ENCODE measurements at regions not wholly inside any gene's neighbourhood (a gene's known extent, or its start where the extent isn't known, plus 50 kb on each side); places are given as distances from the start of the nearest gene placed in this dataset.
"Not testable (repeated sequence)": the region's sequence is repeated elsewhere in the genome, so short reads cannot be mapped to it uniquely, and the experiment has no call there.

DNA sequence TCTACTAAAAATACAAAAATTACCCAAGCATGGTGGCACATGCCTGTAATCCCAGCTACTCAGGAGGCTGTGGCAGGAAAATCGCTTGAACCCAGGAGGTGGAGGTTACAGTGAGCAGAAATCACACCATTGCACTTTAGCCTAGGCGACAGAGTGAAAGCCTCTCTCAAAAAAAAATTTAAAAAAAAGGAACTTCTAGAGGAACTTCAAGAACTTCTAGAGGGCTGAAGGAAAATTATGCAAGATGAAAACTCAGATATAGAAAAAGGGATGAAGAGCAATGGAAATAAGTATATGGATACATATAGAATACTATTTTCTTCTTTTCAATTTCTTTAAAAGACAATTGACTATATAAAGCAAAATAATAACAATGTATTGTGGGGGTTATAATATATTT, 51.2 kb upstream of the PRR5 start:
- DNase-seq, result no peak

GRCh38 chr22:44648821-44649565, 53.0 kb upstream of the PRR5 start:
- DNase-seq, result peak; percentile 29

DNA sequence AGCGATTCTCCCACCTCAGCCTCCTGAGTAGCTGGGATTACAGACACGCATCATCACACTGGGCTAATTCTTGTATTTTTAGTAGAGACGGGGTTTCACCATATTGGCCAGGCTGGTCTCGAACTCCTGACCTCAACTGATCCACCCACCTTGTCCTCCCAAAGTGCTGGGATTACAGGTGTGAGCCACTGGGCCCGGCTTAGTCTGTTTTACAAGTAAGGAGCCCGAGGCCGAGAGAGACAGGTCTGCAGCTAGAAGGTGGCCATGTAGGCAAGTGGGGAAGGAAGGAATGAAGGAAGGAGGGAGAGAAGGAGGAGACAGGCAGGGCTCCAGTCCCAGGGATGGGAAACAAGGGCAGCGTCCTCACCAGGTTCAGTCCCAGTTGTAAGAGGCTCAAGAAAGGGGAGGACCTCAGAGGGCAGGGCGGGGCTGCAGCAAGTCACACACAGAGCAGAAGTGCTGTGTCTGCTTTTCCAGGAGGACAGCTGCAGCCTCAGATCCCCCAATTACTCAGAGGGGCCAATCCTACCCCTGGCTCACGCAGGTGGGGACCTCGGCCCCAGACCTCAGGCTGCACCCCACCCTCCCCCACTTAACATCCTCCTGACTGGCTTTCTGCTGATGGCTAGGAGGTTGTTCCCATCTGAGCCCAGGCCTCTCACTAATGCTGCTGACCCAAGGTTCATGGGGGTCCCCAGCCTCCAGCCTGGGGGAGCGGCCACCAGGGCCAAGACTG, 53.8 kb upstream of the PRR5 start:
- no peak for DNase-seq

DNA sequence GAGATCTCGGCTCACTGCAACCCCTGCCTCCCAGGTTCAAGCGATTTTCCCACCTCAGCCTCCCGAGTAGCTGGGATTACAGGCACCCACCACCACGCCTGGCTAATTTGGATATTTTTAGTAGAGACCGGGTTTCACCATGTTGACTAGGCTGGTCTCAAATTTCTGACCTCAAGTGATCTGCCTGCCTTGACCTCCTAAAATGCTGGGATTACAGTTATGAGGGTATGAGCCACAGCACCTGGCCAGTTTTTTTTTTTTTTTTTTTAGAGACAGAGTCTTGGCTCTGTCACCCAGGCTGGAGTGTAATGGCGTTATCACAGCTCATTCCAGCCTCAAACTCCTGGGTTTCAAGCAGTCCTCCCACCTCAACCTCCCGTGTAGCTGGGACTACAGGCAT, 54.9 kb upstream of the PRR5 start:
- DNase-seq, result no peak

- no peak for DNase-seq
These were observed 55.3 kb upstream of the PRR5 start for GRCh38 chr22:44646668-44647067.

DNA sequence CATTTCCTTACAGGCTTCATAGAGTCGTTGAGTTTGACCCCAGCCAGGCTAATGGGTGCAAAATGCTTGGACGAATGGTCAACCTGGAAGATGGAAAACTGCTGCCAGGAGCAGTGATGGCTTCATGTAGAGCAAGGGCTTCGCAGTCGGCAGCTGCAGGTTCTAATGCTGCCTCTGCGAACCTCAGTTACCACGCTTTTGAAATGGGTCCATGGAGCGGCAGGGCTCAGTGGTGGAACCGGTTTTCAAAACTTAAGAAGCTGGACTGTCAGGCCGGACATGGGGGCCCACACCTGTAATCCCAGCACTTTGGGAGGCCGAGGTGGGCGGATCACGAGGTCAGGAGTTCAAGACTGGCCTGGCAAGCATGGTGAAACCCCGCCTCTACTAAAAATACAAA, 55.9 kb upstream of the PRR5 start:
- DNase-seq, result no peak

DNA sequence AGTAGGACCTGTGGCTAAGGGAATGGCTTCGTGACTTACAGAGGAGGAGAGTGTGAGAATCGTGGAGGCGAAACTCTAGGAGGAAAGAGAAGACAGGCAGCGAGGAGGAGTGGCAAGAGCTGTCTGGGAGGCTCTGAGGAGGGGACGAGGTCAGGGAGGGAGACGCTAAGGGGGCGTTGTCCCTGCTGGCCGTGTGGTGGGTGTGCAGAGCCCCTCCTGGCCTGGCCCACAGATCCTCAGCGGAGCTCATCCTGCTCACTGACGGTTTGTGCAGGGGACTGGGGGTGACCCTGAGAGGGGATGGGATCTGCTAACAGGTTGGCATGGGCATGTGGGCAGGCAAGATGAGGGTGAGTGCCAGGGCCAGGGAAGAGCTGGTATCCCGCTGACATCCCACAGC, 56.5 kb upstream of the PRR5 start:
- no peak for DNase-seq

- no peak for DNase-seq
These were observed 56.9 kb upstream of the PRR5 start for GRCh38 chr22:44645083-44645482.

DNA sequence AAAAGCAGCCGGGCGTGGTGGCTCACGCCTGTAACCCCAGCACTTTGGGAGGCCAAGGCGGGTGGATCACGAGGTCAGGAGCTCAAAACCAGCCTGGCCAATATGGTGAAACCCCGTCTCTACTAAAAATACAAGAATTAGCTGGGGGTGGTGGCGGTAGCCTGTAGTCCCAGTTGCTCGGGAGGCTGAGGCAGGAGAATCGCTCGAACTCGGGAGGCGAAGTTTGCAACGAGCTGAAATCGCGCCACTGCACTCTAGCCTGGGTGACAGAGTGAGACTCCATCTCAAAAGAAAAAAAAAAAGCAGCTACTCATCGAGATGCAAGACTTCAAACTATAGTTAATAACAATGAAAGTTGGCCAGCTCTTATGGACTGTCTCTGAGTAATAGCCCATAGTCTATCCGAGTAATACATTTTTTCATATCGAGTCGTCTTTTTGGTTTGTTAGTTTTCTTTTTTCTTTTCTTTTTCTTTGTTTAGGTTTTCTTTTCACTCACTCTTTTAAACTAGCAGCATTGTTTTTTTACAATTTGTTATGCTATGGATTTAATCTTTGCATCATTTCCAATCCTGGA, 58.4 kb upstream of the PRR5 start:
- not testable (repeated sequence) for DNase-seq

GRCh38 chr22:44642096-44642644, 59.8 kb upstream of the PRR5 start:
- no peak for DNase-seq

DNA sequence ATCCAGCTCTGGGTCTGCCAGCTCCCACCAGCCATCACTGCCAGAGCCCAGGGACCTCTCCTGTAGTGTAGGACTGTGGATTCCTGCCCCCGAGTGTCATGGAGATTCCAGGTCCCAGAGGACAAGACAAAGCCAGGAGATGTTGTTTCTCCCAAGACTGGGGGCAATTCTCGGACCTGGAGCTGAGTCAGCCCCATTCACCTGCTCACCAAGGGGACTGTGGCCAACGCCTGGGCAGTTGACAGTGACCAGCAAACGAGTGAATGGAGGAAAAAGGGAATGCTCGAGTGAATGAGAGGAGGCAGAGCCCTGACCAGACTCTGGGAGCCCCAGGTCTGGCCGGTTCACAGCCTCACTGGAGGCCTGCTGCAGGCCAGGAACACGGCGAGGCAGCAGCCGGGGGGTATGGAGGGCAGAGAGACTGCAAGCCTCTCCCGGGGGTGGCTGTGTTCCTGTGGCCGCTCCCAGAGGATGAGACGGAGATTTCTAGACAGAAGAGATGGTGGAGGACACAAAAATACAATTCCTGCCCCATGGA, 61.3 kb upstream of the PRR5 start:
- no peak for DNase-seq

DNA sequence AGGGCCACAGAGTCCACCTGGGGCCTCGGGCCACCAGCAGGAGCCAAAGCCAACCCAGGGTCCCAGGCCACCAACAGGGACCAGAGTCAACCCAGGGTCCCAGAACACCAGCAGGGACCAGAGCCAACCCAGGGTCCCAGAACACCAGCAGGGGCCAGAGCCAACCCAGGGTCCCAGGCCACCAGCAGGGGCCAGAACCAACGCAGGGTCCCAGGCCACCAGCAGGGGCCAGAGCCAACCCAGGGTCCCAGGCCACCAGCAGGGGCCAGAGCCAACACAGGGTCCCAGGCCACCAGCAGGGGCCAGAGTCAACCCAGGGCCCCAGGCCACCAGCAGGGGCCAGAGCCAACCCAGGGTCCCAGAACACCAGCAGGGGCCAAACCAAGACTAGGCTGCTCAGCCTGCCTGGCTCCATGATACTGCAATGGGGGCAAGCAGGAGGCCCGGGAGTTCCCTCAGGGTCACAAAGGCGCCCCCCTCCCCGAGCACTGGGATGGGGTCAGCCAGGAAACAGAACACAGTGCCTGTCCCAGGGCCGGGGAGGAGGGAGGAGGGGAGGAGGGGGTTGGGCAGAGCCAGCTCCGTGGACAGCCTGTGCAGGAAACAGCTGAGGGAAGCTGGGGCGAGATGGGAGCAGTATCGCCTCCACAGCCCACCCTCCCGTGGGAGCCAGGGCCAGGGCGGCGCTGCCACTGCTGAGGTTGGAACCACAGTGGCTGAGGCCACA, 62.0 kb upstream of the PRR5 start:
- DNase-seq, result no peak

DNA sequence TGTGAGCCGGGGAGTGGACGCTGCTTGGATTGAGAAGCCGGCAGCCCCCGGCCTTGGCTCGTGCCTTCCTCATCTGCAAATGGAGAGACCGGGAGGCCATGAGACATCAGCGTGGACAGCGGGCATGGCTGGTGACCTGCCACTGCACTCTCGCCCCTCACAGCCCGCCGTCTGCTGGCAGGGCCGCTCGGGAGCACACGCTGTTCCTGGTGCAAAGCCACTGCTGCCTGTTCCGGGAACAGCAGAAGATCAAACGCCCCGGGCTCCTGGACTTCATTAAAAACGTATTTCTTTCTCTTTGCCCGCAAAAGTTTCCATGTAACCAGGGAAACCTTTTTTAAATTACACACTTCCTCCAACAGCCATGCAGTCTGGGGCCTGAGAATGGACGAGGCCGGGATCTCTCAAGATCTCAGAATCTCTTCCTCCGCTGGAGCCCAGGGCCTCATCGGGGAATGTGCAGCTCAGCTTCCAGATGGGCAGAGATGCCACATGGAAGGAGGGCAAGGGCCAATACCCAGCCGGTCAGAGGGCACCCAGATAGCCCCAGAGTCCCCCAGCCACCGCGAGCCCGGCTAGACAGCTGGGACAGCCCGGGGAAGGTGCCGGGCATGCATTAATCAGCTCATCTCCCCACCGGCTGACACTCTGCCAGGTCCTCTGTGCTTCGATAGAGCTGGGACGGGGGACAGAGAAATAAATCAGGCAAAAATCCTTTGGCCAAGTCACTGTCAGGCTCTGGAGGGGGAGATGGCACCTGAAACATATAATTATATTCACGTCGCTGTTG, 62.8 kb upstream of the PRR5 start:
- no peak for DNase-seq

DNA sequence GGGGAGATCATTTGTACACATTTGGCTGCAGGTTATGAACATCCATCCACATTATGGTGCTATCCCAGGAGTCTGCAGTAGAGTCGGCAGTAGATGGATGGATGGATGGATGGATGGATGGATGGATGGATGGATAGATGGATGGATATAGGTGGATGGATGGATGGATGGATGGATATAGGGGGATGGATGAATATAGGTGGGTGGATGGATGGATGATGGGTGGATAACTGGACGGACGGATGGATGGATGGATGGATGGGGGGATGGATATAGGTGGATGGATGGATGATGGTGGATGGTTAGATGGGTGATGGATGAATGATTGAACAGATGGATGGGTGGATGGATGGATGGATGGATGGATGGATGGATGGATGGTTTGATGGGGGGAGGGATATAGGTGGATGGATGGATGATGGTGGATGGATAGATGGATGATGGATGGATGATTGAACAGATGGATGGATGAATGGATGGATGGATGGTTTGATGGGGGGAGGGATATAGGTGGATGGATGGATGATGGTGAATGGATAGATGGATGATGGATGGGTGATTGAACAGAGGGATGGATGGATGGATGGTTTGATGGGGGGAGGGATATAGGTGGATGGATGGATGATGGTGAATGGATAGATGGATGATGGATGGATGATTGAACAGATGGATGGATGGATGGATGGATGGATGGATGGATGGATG, 65.3 kb upstream of the PRR5 start:
- not testable (repeated sequence) for DNase-seq

GRCh38 chr22:44635567-44635966, 66.4 kb upstream of the PRR5 start:
- DNase-seq, result not testable (repeated sequence)

GRCh38 chr22:44634426-44635321, 67.3 kb upstream of the PRR5 start:
- no peak for DNase-seq

- DNase-seq, result no peak
These were observed 68.4 kb upstream of the PRR5 start for GRCh38 chr22:44633647-44634046.

DNA sequence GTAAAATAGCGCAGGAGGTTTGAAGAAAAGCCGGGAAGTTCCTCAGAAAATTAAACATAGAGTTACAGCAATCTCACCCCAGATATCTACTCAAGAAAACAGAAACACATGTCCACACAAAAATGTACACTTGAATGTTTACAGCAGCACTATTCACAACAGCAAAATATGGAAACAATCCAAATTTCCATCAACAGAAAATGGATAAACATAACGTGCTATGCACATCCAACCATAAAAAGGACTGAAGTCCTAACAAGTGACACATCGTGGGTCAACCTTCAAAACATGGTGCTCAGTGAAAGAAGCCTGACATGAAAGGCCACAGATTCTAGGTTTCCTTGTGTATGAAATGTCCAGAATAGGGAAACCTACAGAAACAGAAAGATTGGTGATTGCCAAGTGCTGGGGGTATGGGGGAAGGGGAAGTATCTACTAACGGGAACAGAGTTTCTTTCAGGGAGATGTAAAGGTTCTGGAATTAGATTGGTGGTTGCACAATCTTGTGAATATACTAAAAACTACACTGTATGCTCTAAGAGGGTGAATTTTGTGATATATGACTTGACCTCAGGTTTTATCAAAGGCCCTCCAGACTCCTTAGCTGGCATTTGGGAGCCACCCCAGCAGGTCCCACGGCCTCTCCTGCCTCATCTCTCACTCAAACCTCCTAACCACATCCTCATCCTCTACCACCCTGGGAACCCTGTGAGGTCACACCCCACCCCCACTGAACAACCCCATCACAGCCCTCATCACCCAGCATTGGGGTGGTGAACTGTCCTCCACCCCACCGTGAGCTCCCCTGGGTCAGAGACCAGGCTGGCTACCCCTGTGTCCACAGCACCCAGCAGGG, 69.2 kb upstream of the PRR5 start:
- DNase-seq, result no peak

GRCh38 chr22:44630826-44631225, 71.2 kb upstream of the PRR5 start:
- DNase-seq, result no peak
